PC-3 (cell line): ENCODE measurements at regions not wholly inside any gene's neighbourhood (a gene's known extent, or its start where the extent isn't known, plus 50 kb on each side); places are given as distances from the start of the nearest gene placed in this dataset.

ENCODE experiments used
- ATAC-seq: fragments of 200-7000 bp; cut with Tn5 transposase; 2 replicates; pipeline ENCODE4 v1.9.1; 2020; ENCODE audit warnings: mild to moderate bottlenecking, moderate library complexity
- BruUV-seq: library from RNA; stranded (reverse); fragments of 400-500 nt; replicated peaks from 2 replicates; lab custom pipeline; 2021; lab: Mats Ljungman, UMichigan
- CTCF ChIA-PET: fragments of 300-600 bp; sonication (Branson Sonifier 250); formaldehyde crosslinking; loops from one replicate; lab custom pipeline; 2022; ENCODE audit warnings: antibody characterized with exemption; lab: Charles Lee
- POLR2A ChIA-PET: fragments of 300-600 bp; sonication (Branson Sonifier 250); formaldehyde crosslinking; loops from one replicate; lab custom pipeline; 2022; ENCODE audit warnings: antibody characterized with exemption; ENCODE audit not compliant: unreplicated experiment; lab: Charles Lee
- DNase-seq: peaks from one replicate; pipeline ENCODE4 v3.0.0-alpha.2; 2015
- H2AFZ ChIP-seq: fragments of 300-600 bp; sonication (generic); 2 replicates; pipeline ENCODE4 v1.6.0; 2016; ENCODE audit warnings: antibody characterized with exemption, low read length
- H3F3A ChIP-seq: fragments of 300-600 bp; sonication (generic); one replicate; pipeline ENCODE4 v1.6.0; 2017; ENCODE audit warnings: antibody characterized with exemption, low read length, control low read depth, mild to moderate bottlenecking; ENCODE audit not compliant: unreplicated experiment
- H3K27ac ChIP-seq: fragments of 300-600 bp; sonication (generic); 2 replicates; pipeline ENCODE4 v1.5.1; 2016; ENCODE audit warnings: mild to moderate bottlenecking, low read length
- H3K27me3 ChIP-seq: fragments of 300-600 bp; sonication (generic); 2 replicates; pipeline ENCODE4 v1.6.1; 2016; ENCODE audit warnings: low read length, mixed read lengths
- H3K36me3 ChIP-seq: fragments of 300-600 bp; sonication (generic); 2 replicates; pipeline ENCODE4 v1.6.1; 2016; ENCODE audit warnings: low read depth, mixed run types, low read length, mixed read lengths
- H3K4me1 ChIP-seq: fragments of 300-600 bp; sonication (generic); 2 replicates; pipeline ENCODE4 v1.5.1; 2016; ENCODE audit warnings: low read length; ENCODE audit not compliant: insufficient read depth
- H3K4me2 ChIP-seq: fragments of 300-600 bp; sonication (generic); 2 replicates; pipeline ENCODE4 v1.6.0; 2016; ENCODE audit warnings: low read length
- H3K4me3 ChIP-seq: fragments of 300-600 bp; sonication (generic); 2 replicates; pipeline ENCODE4 v1.5.1; 2016; ENCODE audit warnings: mild to moderate bottlenecking, low read length, mixed read lengths
- H3K79me2 ChIP-seq: fragments of 300-600 bp; sonication (generic); 2 replicates; pipeline ENCODE4 v1.6.1; 2017; ENCODE audit warnings: low read length, mixed read lengths
- H3K9ac ChIP-seq: fragments of 300-600 bp; sonication (generic); 2 replicates; pipeline ENCODE4 v1.6.0; 2016; ENCODE audit warnings: mild to moderate bottlenecking, low read length
- H3K9me2 ChIP-seq: fragments of 300-600 bp; sonication (generic); replicated peaks from 2 replicates; pipeline ENCODE4 v1.6.1; 2016; ENCODE audit warnings: mixed run types, low read length, mixed read lengths
- H3K9me3 ChIP-seq: fragments of 300-600 bp; sonication (generic); 2 replicates; pipeline ENCODE4 v1.6.1; 2016; ENCODE audit warnings: low read length, mixed read lengths
- H4K20me1 ChIP-seq: fragments of 300-600 bp; sonication (generic); 2 replicates; pipeline ENCODE4 v1.6.1; 2016; ENCODE audit warnings: low read length, mixed read lengths
- EZH2 ChIP-seq: fragments of 300-600 bp; sonication (generic); IDR thresholded peaks from one replicate; pipeline ENCODE4 v1.6.1; 2017; ENCODE audit warnings: antibody characterized with exemption, mild to moderate bottlenecking, low read length; ENCODE audit not compliant: unreplicated experiment
- EZH2phosphoT487 ChIP-seq: fragments of 300-600 bp; sonication (generic); IDR thresholded peaks from 2 replicates; pipeline ENCODE4 v1.6.1; 2018; ENCODE audit warnings: mild to moderate bottlenecking, antibody characterized with exemption, low read length, borderline replicate concordance
- intact Hi-C: fragments of 100-400 bp; cut with micrococcal nuclease; formaldehyde crosslinking; loops from 2 replicates; pipeline ENCODE4 v1.9.0; 2023
- TF ChIP-seq, protein P1 (sequence below): fragments of 300-600 bp; sonication (generic); conservative IDR thresholded peaks from 2 replicates; pipeline ENCODE4 v1.5.1; 2017; ENCODE audit warnings: antibody characterized with exemption, low read depth, mild to moderate bottlenecking, low read length

DNA sequence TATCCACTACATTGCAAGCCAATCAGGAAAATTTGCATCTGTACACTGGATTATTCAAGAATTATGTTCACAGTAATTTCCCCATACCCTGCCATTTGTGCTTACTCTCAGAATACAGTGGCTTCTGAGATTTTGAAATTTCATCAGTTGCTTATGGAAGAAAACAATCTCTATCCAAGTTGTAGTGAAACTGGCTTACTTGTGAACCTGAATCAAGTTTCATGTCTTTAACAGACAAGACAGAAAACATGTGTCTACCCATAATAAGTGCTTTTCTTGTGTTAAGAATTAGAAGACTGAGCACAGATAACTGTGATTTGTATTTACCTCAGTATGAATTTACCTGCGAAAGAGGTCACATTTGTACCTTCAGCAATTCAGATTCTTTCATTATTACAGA lies 672.7 kb upstream of the ADGRL2 start:
- ATAC-seq: no peak
- no peak for TF ChIP-seq EZH2phosphoT487
- TF ChIP-seq EZH2: no peak
- TF ChIP-seq, protein P1, sequence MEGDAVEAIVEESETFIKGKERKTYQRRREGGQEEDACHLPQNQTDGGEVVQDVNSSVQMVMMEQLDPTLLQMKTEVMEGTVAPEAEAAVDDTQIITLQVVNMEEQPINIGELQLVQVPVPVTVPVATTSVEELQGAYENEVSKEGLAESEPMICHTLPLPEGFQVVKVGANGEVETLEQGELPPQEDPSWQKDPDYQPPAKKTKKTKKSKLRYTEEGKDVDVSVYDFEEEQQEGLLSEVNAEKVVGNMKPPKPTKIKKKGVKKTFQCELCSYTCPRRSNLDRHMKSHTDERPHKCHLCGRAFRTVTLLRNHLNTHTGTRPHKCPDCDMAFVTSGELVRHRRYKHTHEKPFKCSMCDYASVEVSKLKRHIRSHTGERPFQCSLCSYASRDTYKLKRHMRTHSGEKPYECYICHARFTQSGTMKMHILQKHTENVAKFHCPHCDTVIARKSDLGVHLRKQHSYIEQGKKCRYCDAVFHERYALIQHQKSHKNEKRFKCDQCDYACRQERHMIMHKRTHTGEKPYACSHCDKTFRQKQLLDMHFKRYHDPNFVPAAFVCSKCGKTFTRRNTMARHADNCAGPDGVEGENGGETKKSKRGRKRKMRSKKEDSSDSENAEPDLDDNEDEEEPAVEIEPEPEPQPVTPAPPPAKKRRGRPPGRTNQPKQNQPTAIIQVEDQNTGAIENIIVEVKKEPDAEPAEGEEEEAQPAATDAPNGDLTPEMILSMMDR: no peak
- Histone ChIP-seq H3K27ac (no peak overlapping the region), H4K20me1 (no peaks in the 10 kb centered on the region), H3K27me3 (no peaks in the 10 kb centered on the region), H3K4me2 (no peak overlapping the region), H2AFZ (no peak overlapping the region), H3K36me3 (no peaks in the 10 kb centered on the region), H3K9me3 (no peaks in the 10 kb centered on the region), H3K9me2 (no peaks in the 10 kb centered on the region), H3K79me2 (no peaks in the 10 kb centered on the region), H3F3A (no peaks in the 10 kb centered on the region), H3K9ac (no peak overlapping the region), H3K4me1 (no peaks in the 10 kb centered on the region), H3K4me3 (no peak overlapping the region)
- no peak for DNase-seq
- intact Hi-C loops: no loop called here
- BruUV-seq: no TSS peak
- POLR2A ChIA-PET: no interaction called here
- CTCF ChIA-PET: no interaction called here

DNA sequence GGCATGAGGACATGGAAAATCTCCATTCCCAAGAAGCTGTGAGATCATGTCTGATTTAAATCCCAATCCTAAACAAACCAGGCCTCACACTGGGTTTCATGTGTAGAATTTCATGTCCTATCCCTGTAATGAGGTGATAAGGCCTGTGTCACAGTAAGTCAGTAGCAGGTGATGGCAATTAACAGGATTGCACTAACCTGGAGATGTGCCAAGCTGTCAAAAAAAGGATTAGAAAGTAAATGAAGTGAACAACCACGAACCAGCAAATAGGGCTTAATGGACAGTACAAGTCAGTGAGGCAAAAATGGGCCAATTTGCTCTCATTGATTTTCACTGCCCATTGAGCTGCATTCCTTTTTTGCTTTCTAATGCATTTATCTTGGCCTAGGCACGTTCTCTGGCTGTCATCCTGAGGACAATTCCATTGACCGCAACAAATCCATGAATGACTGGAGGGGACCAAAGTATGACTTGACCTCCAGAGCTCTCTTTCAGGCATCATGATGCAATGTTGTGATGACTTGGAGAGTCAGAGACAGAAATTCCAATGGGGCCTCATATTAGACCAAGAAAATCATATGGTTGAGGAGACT lies 673.6 kb upstream of the ADGRL2 start:
- Histone ChIP-seq H3K79me2 (no peaks in the 10 kb centered on the region), H4K20me1 (no peaks in the 10 kb centered on the region), H3K4me1 (no peaks in the 10 kb centered on the region), H3K36me3 (no peaks in the 10 kb centered on the region), H3K4me3 (no peak overlapping the region), H3K27me3 (no peaks in the 10 kb centered on the region), H3K9me2 (no peaks in the 10 kb centered on the region), H3K9me3 (no peaks in the 10 kb centered on the region), H3F3A (no peaks in the 10 kb centered on the region), H3K4me2 (no peak overlapping the region), H2AFZ (no peak overlapping the region), H3K9ac (no peak overlapping the region), H3K27ac (no peak overlapping the region)
- ChIA-PET POLR2A (no interaction called here), CTCF (no interaction called here)
- TF ChIP-seq EZH2phosphoT487: no peak
- no TSS peak for BruUV-seq
- intact Hi-C loops: no loop called here
- ATAC-seq (no peak), DNase-seq (no peak)

DNA sequence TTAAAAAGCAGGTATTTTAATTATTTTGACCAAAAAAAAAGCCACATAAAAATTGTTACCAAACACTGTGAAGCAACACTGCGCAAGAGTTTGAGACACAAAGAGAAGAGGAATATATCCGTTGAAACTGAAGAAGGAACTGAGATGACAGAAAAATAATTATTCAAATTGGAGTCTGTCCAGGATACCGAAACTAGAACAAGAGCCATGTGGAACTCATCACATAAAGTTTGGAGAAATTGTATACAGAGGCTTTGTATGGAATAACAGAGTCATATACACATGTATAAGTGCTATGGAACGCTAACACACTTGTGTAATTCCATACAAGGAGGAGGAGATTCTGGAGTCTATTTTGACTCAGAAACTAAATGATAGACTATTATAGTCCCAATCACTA lies 675.1 kb upstream of the ADGRL2 start:
- POLR2A ChIA-PET: no interaction called here
- H3K79me2 ChIP-seq: no peaks in the 10 kb centered on the region
- TF ChIP-seq EZH2: no peak
- no peak for TF ChIP-seq EZH2phosphoT487
- TF ChIP-seq, protein P1: no peak
- no peaks in the 10 kb centered on the region for H4K20me1 ChIP-seq
- no peaks in the 10 kb centered on the region for H3K9me3 ChIP-seq
- no peaks in the 10 kb centered on the region for H3K36me3 ChIP-seq
- no peak for DNase-seq
- ATAC-seq: no peak
- no peak overlapping the region for H2AFZ ChIP-seq
- CTCF ChIA-PET: no interaction called here
- no peaks in the 10 kb centered on the region for H3F3A ChIP-seq
- H3K27ac ChIP-seq: no peak overlapping the region
- no peaks in the 10 kb centered on the region for H3K9me2 ChIP-seq
- no TSS peak for BruUV-seq
- no peaks in the 10 kb centered on the region for H3K4me1 ChIP-seq
- H3K4me3 ChIP-seq: no peak overlapping the region
- intact Hi-C loops: no loop called here
- no peak overlapping the region for H3K4me2 ChIP-seq
- H3K9ac ChIP-seq: no peak overlapping the region
- H3K27me3 ChIP-seq: no peaks in the 10 kb centered on the region
